ENCODE measurements at regions not wholly inside any gene's neighbourhood (a gene's known extent, or its start where the extent isn't known, plus 50 kb on each side); places are given as distances from the start of the nearest gene placed in this dataset.
"Not testable (repeated sequence)": the region's sequence is repeated elsewhere in the genome, so short reads cannot be mapped to it uniquely, and the experiment has no call there.

DNA sequence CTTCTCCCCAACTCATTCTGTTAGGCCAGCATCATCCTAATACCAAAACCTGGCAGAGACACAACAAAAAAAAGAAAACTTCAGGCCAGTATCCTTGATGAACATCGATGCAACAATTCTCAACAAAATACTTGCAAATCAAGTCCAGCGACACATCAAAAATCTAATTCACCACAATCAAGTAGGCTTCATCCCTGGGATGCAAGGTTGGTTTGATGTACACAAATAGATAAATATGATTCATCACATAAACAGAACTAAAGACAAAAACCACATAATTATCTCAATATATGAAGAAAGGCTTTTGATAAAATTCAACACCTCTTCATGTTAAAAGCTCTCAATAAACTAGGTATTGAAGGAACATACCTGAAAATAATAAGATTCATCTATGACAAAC is 184.1 kb downstream of the SLC38A4 start:
- TF ChIP-seq, protein P1, sequence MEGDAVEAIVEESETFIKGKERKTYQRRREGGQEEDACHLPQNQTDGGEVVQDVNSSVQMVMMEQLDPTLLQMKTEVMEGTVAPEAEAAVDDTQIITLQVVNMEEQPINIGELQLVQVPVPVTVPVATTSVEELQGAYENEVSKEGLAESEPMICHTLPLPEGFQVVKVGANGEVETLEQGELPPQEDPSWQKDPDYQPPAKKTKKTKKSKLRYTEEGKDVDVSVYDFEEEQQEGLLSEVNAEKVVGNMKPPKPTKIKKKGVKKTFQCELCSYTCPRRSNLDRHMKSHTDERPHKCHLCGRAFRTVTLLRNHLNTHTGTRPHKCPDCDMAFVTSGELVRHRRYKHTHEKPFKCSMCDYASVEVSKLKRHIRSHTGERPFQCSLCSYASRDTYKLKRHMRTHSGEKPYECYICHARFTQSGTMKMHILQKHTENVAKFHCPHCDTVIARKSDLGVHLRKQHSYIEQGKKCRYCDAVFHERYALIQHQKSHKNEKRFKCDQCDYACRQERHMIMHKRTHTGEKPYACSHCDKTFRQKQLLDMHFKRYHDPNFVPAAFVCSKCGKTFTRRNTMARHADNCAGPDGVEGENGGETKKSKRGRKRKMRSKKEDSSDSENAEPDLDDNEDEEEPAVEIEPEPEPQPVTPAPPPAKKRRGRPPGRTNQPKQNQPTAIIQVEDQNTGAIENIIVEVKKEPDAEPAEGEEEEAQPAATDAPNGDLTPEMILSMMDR (conservative IDR thresholded peaks at IDR 0.05) = not testable (repeated sequence)
- TF ChIP-seq ZFX (IDR thresholded peaks at IDR 0.05) = not testable (repeated sequence)

All from C4-2B (cell line).